ENCODE measurements at regions not wholly inside any gene's neighbourhood (a gene's known extent, or its start where the extent isn't known, plus 50 kb on each side); places are given as distances from the start of the nearest gene placed in this dataset.

- Histone ChIP-seq H3K27me3 (ENCODE audit: control insufficient read depth in 2 of 2, insufficient read depth in 1 of 2, low read length in 1 of 2) (no peaks in the 10 kb centered on the region), H3K27ac (ENCODE audit: low read depth in 1 of 2, low read length in 1 of 2) (peak overlapping the region in 1 of 2 donors; percentile 78), H3K4me3 (ENCODE audit: low read length in 2 of 2) (no peak overlapping the region), H3K4me1 (ENCODE audit: control insufficient read depth in 2 of 2, insufficient read depth in 2 of 2, low read length in 2 of 2) (peaks cover 16 to 45% of the 10 kb centered on the region in 2 donors), H3K9me3 (ENCODE audit: control insufficient read depth in 2 of 2, insufficient read depth in 1 of 2, low read length in 1 of 2) (peaks cover 0 to 3% of the 10 kb centered on the region in 2 donors), H3K36me3 (ENCODE audit: control insufficient read depth in 2 of 2, insufficient read depth in 2 of 2, low read length in 1 of 2) (no peaks in the 10 kb centered on the region)
- WGBS: 99% methylated on average over 3 of the region's 3 CpGs
- no peak for DNase-seq (ENCODE audit: low read depth in 6 of 9, low spot score in 9 of 9)
Observed at GRCh38 chr6:157767775-157768156, 55.3 kb upstream of the SNX9 start.

GRCh38 chr6:157768304-157768703, 54.7 kb upstream of the SNX9 start:
- Histone ChIP-seq H3K4me1 (ENCODE audit: control insufficient read depth in 2 of 2, insufficient read depth in 2 of 2, low read length in 2 of 2) (peaks cover 15 to 39% of the 10 kb centered on the region in 2 donors), H3K4me3 (ENCODE audit: low read length in 2 of 2) (no peak overlapping the region), H3K9me3 (ENCODE audit: control insufficient read depth in 2 of 2, insufficient read depth in 1 of 2, low read length in 1 of 2) (peaks cover 0 to 3% of the 10 kb centered on the region in 2 donors), H3K36me3 (ENCODE audit: control insufficient read depth in 2 of 2, insufficient read depth in 2 of 2, low read length in 1 of 2) (no peaks in the 10 kb centered on the region), H3K27me3 (ENCODE audit: control insufficient read depth in 2 of 2, insufficient read depth in 1 of 2, low read length in 1 of 2) (no peaks in the 10 kb centered on the region), H3K27ac (ENCODE audit: low read depth in 1 of 2, low read length in 1 of 2) (peak overlapping the region; percentile 57 to 78)
- WGBS: 40% methylated on average over 6 of the region's 6 CpGs
- DNase-seq (ENCODE audit: low read depth in 6 of 9, low spot score in 9 of 9): peak in 1 of 9 donors; percentile 53

GRCh38 chr6:157768863-157769551, 54.0 kb upstream of the SNX9 start:
- Histone ChIP-seq H3K4me3 (ENCODE audit: low read length in 2 of 2) (no peak overlapping the region), H3K36me3 (ENCODE audit: control insufficient read depth in 2 of 2, insufficient read depth in 2 of 2, low read length in 1 of 2) (no peaks in the 10 kb centered on the region), H3K4me1 (ENCODE audit: control insufficient read depth in 2 of 2, insufficient read depth in 2 of 2, low read length in 2 of 2) (peaks cover 8 to 32% of the 10 kb centered on the region in 2 donors), H3K9me3 (ENCODE audit: control insufficient read depth in 2 of 2, insufficient read depth in 1 of 2, low read length in 1 of 2) (peaks cover 0 to 7% of the 10 kb centered on the region in 2 donors), H3K27ac (ENCODE audit: low read depth in 1 of 2, low read length in 1 of 2) (no peak overlapping the region), H3K27me3 (ENCODE audit: control insufficient read depth in 2 of 2, insufficient read depth in 1 of 2, low read length in 1 of 2) (no peaks in the 10 kb centered on the region)
- WGBS: 88% methylated on average over 13 of the region's 13 CpGs
- no peak for DNase-seq (ENCODE audit: low read depth in 6 of 9, low spot score in 9 of 9)

GRCh38 chr6:157769776-157770426, 53.1 kb upstream of the SNX9 start:
- Histone ChIP-seq H3K36me3 (ENCODE audit: control insufficient read depth in 2 of 2, insufficient read depth in 2 of 2, low read length in 1 of 2) (no peaks in the 10 kb centered on the region), H3K4me1 (ENCODE audit: control insufficient read depth in 2 of 2, insufficient read depth in 2 of 2, low read length in 2 of 2) (peaks cover 4 to 25% of the 10 kb centered on the region in 2 donors), H3K27ac (ENCODE audit: low read depth in 1 of 2, low read length in 1 of 2) (no peak overlapping the region), H3K9me3 (ENCODE audit: control insufficient read depth in 2 of 2, insufficient read depth in 1 of 2, low read length in 1 of 2) (peaks cover 0 to 9% of the 10 kb centered on the region in 2 donors), H3K4me3 (ENCODE audit: low read length in 2 of 2) (no peak overlapping the region), H3K27me3 (ENCODE audit: control insufficient read depth in 2 of 2, insufficient read depth in 1 of 2, low read length in 1 of 2) (no peaks in the 10 kb centered on the region)
- 97% methylated on average over 10 of the region's 10 CpGs for WGBS
- no peak for DNase-seq (ENCODE audit: low read depth in 6 of 9, low spot score in 9 of 9)

GRCh38 chr6:157770946-157771345, 52.1 kb upstream of the SNX9 start:
- Histone ChIP-seq H3K9me3 (ENCODE audit: control insufficient read depth in 2 of 2, insufficient read depth in 1 of 2, low read length in 1 of 2) (peaks cover 0 to 9% of the 10 kb centered on the region in 2 donors), H3K27me3 (ENCODE audit: control insufficient read depth in 2 of 2, insufficient read depth in 1 of 2, low read length in 1 of 2) (no peaks in the 10 kb centered on the region), H3K36me3 (ENCODE audit: control insufficient read depth in 2 of 2, insufficient read depth in 2 of 2, low read length in 1 of 2) (no peaks in the 10 kb centered on the region), H3K4me3 (ENCODE audit: low read length in 2 of 2) (no peak overlapping the region), H3K27ac (ENCODE audit: low read depth in 1 of 2, low read length in 1 of 2) (no peak overlapping the region), H3K4me1 (ENCODE audit: control insufficient read depth in 2 of 2, insufficient read depth in 2 of 2, low read length in 2 of 2) (peaks cover 4 to 22% of the 10 kb centered on the region in 2 donors)
- no peak for DNase-seq (ENCODE audit: low read depth in 6 of 9, low spot score in 9 of 9)
- WGBS: 96% methylated on average over 1 of the region's 1 CpG

GRCh38 chr6:157772820-157773219, 50.2 kb upstream of the SNX9 start:
- Histone ChIP-seq H3K27ac (ENCODE audit: low read depth in 1 of 2, low read length in 1 of 2) (no peak overlapping the region), H3K4me3 (ENCODE audit: low read length in 2 of 2) (no peak overlapping the region), H3K36me3 (ENCODE audit: control insufficient read depth in 2 of 2, insufficient read depth in 2 of 2, low read length in 1 of 2) (no peaks in the 10 kb centered on the region), H3K9me3 (ENCODE audit: control insufficient read depth in 2 of 2, insufficient read depth in 1 of 2, low read length in 1 of 2) (peaks cover 0 to 9% of the 10 kb centered on the region in 2 donors), H3K4me1 (ENCODE audit: control insufficient read depth in 2 of 2, insufficient read depth in 2 of 2, low read length in 2 of 2) (peaks cover 4 to 20% of the 10 kb centered on the region in 2 donors), H3K27me3 (ENCODE audit: control insufficient read depth in 2 of 2, insufficient read depth in 1 of 2, low read length in 1 of 2) (no peaks in the 10 kb centered on the region)
- DNase-seq (ENCODE audit: low read depth in 6 of 9, low spot score in 9 of 9): no peak
- WGBS: 97% methylated on average over 10 of the region's 10 CpGs
